PFSK-1 (cell line): ENCODE measurements at regions not wholly inside any gene's neighbourhood (a gene's known extent, or its start where the extent isn't known, plus 50 kb on each side); places are given as distances from the start of the nearest gene placed in this dataset.

ENCODE experiments used
- FOXP2 ChIP-seq: optimal IDR thresholded peaks from 2 replicates; pipeline ENCODE3; 2011; ENCODE audit warnings: borderline replicate concordance, control low read depth, inconsistent platforms; ENCODE audit not compliant: insufficient read depth; ENCODE audit errors: extremely low read length, extremely low read depth
- POLR2AphosphoS5 ChIP-seq: IDR thresholded peaks from 2 replicates; pipeline ENCODE4 v1.6.1; 2012; ENCODE audit warnings: low read depth, mild to moderate bottlenecking, control low read depth, low read length, moderate library complexity
- REST ChIP-seq, 2 experiments: IDR thresholded peaks; 2 replicates each; pipeline versions ENCODE4 v1.6.1 to v1.8.0; 2011 to 2012; ENCODE audit warnings: low read depth in 2 of 2, low read length in 2 of 2, control low read depth in 1 of 2, inconsistent platforms in 1 of 2, mild to moderate bottlenecking in 1 of 2, moderate library complexity in 1 of 2; ENCODE audit not compliant: insufficient read depth in 1 of 2
- SIN3A ChIP-seq: IDR thresholded peaks from 2 replicates; pipeline ENCODE4 v1.6.1; 2012; ENCODE audit warnings: mild to moderate bottlenecking, low read length, moderate library complexity, borderline replicate concordance; ENCODE audit not compliant: insufficient read depth
- TAF1 ChIP-seq: IDR thresholded peaks from 2 replicates; pipeline ENCODE4 v1.6.1; 2012; ENCODE audit warnings: low read length, control low read depth, borderline replicate concordance; ENCODE audit not compliant: insufficient read depth

- no peak for TF ChIP-seq SIN3A
- TF ChIP-seq REST (IDR thresholded peaks at IDR 0.05; ENCODE audit: insufficient read depth in 1 of 2, low read depth in 2 of 2, low read length in 2 of 2): no peak
- TF ChIP-seq FOXP2: no peak
- TF ChIP-seq TAF1: no peak
- TF ChIP-seq POLR2AphosphoS5: no peak
These were observed 270.3 kb upstream of the PARD3B start for GRCh38 chr2:204274991-204275390.

GRCh38 chr2:204277226-204277625, 268.0 kb upstream of the PARD3B start:
- TF ChIP-seq TAF1 (no peak), POLR2AphosphoS5 (no peak), SIN3A (no peak), FOXP2 (no peak), REST (IDR thresholded peaks at IDR 0.05; ENCODE audit: insufficient read depth in 1 of 2, low read depth in 2 of 2, low read length in 2 of 2) (no peak)

- TF ChIP-seq FOXP2 (no peak), POLR2AphosphoS5 (no peak), SIN3A (no peak), REST (IDR thresholded peaks at IDR 0.05; ENCODE audit: insufficient read depth in 1 of 2, low read depth in 2 of 2, low read length in 2 of 2) (no peak), TAF1 (no peak)
These were observed 266.8 kb upstream of the PARD3B start for GRCh38 chr2:204278454-204278853.

- TF ChIP-seq REST (IDR thresholded peaks at IDR 0.05; ENCODE audit: insufficient read depth in 1 of 2, low read depth in 2 of 2, low read length in 2 of 2) (no peak), POLR2AphosphoS5 (no peak), FOXP2 (no peak), SIN3A (no peak), TAF1 (no peak)
These were observed 265.5 kb upstream of the PARD3B start for GRCh38 chr2:204279819-204280218.

GRCh38 chr2:204280262-204280668, 265.0 kb upstream of the PARD3B start:
- no peak for TF ChIP-seq SIN3A
- no peak for TF ChIP-seq POLR2AphosphoS5
- TF ChIP-seq FOXP2: no peak
- no peak for TF ChIP-seq TAF1
- TF ChIP-seq REST (IDR thresholded peaks at IDR 0.05; ENCODE audit: insufficient read depth in 1 of 2, low read depth in 2 of 2, low read length in 2 of 2): no peak
